GM10248 (cell line): ENCODE measurements at regions not wholly inside any gene's neighbourhood (a gene's known extent, or its start where the extent isn't known, plus 50 kb on each side); places are given as distances from the start of the nearest gene placed in this dataset.

Source experiments
- CTCF ChIA-PET: fragments of 300-600 bp; sonication (Branson Sonifier 250); formaldehyde crosslinking; extraction: SDS; loops from one replicate; lab custom pipeline; 2021; ENCODE audit warnings: antibody characterized with exemption; lab: Yijun Ruan, JAX
- POLR2A ChIA-PET: fragments of 350-650 bp; sonication (Branson Sonifier 250); formaldehyde crosslinking; extraction: SDS; loops from one replicate; lab custom pipeline; 2020; ENCODE audit warnings: antibody characterized with exemption; lab: Yijun Ruan, JAX
- DNase-seq: peaks from one replicate; pipeline ENCODE4 v3.0.0; 2012; ENCODE audit errors: extremely low spot score
- CTCF ChIP-seq: IDR thresholded peaks from 2 replicates; pipeline ENCODE4 v1.5.1; 2012; ENCODE audit warnings: mild to moderate bottlenecking, low read depth; ENCODE audit errors: extremely low read depth, missing control alignments, control extremely low read depth

DNA sequence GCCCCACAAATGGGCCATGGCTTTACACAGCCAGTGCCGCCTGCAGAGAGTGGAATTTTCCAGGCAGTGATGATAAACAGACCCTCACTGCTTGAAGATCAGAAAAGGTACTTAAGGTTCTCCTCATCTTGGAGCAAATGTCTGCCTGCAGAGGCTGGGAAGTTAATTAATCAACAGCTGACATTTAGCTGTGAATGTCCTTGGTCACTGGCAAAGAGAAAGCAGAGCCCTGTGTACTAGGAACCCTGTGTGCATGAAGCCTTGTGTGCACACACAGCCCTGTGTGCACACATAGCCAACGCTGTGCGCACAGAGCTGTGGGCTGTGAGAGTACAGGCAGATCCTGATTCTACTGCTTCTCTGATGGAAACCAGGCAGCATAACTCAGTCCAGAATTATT is 291.6 kb upstream of the MKI67 start:
- ChIA-PET POLR2A (no interaction called here), CTCF (interaction anchor here (1.6 kb wide), 1 partner anchor 17 kb away, joined by 3 read pairs; no protein-coding TSS in a partner anchor)
- TF ChIP-seq CTCF = no peak
- no peak for DNase-seq

DNA sequence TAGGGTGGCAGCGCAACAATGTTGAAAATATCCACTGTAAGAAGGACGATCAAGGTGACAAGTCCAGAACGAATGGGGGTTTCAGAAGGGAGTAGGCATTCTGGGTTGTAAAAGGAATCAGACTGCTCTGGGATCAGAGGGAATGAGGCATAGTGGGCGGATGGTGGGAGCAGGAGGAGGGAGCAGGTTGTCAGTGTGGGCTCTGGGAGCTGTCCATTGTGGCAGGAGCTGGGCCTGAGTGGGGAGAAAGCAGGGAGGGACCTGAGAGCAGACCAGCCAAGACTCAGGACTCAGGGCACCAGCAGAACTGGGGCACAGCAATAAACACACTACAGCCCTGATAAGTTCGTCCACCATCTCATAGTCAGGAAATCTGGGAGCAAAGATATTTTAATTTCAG is 292.6 kb upstream of the MKI67 start:
- DNase-seq = no peak
- no peak for TF ChIP-seq CTCF
- POLR2A ChIA-PET = no interaction called here
- CTCF ChIA-PET = no interaction called here

DNA sequence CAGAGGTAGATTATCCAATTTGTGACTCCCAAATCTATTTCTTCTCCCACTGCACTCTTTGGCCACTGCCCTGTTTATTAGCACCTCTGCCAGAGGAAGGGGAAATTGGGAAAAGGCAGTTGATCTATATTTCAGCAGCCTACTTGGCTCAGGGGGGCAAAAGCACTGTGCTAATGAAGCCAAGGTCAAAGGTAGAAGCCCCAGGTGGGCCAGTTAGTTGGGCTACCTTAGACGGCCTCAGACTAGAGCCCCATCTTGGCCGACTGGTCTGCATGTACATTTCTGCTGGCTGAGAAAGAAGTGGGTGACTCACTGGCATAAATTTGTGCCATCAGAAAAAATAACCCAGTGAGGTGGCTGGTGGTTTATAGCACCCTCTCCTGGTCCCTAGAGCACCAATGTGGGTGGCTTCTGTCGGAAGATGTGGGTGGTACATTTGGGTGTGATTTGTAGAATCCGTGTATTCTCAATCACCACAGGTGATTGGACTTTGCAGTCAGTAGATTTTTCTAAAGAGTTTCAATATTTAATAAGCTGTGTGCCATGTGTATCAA is 293.3 kb upstream of the MKI67 start:
- TF ChIP-seq CTCF = no peak
- POLR2A ChIA-PET = no interaction called here
- CTCF ChIA-PET = no interaction called here
- no peak for DNase-seq

DNA sequence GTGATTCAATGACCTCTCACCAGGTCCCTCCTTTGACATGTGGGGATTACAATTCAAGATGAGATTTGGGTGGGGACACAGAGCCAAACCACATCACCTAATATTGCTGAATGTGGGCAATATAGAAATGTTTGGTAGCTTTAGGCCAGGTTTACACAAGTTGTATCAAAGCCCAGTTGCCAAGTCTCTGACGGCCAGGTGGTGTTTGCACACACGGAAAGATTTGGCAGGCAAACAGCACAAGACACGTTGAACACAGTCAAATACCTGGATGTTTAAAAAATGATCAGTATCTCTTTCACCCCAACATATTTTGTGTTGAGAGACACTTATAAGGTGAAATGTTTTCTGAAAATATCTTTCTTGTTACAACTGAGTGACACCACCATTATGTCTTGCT is 294.4 kb upstream of the MKI67 start:
- TF ChIP-seq CTCF = no peak
- ChIA-PET CTCF (no interaction called here), POLR2A (no interaction called here)
- DNase-seq = no peak

DNA sequence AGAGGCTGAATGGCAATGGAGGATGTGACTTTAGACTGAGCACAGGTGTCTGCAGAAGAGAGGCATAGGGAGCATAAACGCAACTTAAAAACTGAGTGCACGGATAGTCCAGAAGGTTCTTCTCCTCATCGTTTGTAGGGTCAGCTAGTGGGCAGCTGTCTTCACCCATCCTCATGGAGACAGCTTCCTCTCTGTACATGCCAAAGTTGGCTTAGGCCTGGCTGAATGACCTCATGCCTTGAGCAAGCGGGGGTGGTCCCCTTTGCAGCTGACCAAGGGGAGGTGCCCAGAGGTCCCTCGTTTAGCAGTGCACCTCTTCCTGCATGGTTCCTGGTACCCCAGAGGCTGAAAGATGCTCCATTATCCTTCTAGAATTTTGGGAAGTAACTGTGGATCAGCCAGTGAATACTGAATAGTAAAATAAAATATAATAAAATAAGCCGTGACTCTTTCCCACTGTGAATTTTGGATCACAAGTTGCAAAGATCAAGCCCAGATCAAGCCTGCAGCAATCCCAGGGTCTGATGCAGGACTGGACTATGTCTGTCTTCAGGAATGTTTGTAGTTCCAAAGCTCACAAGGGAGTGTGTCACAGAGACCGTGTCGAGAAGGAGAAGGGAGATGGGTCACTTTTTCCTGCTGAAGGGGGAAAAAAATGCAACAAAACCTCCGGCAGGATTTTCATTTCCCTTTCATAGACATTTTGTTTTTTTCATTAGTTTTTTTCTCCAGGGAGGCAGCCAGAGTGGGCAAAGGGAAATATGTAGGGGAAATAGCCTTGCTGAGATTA is 295.3 kb upstream of the MKI67 start:
- POLR2A ChIA-PET = no interaction called here

GRCh38 chr10:128422190-128422589 is 296.0 kb upstream of the MKI67 start:
- ChIA-PET POLR2A (no interaction called here), CTCF (no interaction called here)
- TF ChIP-seq CTCF = no peak
- DNase-seq = no peak

More for the DNA sequence above, 295.3 kb upstream of the MKI67 start:
- no peak for TF ChIP-seq CTCF
- DNase-seq = no peak
- CTCF ChIA-PET = no interaction called here

GRCh38 chr10:128422999-128423398 is 296.8 kb upstream of the MKI67 start:
- POLR2A ChIA-PET = no interaction called here
- no peak for DNase-seq
- CTCF ChIA-PET = no interaction called here
- TF ChIP-seq CTCF = no peak
